ENCODE measurements at regions not wholly inside any gene's neighbourhood (a gene's known extent, or its start where the extent isn't known, plus 50 kb on each side); places are given as distances from the start of the nearest gene placed in this dataset.

- DNase-seq: no peak
These were observed 123.8 kb upstream of the TJP1 start for GRCh38 chr15:29945943-29946596.

GRCh38 chr15:29944925-29945324 lies 122.7 kb upstream of the TJP1 start:
- no peak for DNase-seq

DNA sequence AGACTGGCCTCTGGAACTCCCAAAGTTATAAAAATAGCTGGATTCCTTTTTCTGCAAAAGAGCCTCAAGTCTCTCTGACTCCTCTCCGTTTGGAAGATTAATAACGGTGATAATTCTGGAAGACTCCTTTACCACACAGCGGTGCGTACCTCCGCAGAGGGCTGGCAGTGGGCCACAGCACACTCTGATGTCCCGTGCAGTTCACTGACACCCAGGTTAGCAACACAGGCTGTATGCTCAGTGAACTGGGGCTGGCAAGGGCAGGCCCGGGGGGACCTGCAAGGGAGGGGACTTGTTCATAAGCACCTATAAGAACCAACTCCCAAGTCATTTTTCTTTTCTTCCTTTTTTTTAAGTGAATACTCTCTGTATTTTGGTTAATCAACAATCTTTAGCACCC lies 120.3 kb upstream of the TJP1 start:
- DNase-seq: no peak

DNA sequence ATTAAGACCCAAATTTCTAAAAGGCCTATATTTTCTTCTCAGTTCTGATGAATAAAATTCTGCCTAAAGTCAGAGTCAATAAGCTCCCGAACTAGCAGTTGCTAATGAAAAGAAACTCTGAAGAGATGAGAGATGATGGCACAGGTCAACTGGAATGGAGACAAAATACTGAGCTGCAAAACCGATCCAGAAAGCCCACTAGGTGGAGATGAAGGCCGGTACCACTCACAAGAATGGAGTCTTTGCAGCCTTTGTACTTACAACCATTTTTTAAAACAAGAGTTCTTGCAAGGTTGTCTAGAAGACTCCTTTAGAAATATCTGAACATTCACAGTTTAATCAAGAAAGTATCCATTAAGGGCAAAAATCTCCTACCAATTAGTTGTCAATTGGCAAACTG lies 119.9 kb upstream of the TJP1 start:
- no peak for DNase-seq

DNA sequence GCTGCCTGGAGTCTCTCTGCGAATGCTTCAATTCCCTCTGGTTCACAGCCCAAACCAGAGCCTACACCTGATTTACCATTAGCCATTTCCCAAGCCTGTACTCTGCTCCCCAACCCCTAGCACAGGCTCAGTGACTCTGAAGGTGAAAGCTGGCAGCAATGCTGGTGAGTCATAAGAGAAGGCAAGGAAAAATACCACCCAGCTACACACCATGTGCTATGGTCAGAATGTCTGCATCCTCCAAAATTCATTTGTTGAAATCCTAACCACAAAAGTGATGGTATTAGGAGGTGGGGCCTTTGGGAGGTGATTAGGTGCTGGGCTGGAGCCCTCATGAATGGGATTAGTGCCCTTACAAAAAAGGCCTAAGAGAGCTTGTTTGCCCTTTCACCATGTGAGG lies 117.1 kb upstream of the TJP1 start:
- no peak for DNase-seq

GRCh38 chr15:29938361-29939335 lies 116.4 kb upstream of the TJP1 start:
- DNase-seq: no peak

GRCh38 chr15:29937956-29938355 lies 115.7 kb upstream of the TJP1 start:
- DNase-seq: no peak

GRCh38 chr15:29936353-29937049 lies 114.2 kb upstream of the TJP1 start:
- no peak for DNase-seq

DNA sequence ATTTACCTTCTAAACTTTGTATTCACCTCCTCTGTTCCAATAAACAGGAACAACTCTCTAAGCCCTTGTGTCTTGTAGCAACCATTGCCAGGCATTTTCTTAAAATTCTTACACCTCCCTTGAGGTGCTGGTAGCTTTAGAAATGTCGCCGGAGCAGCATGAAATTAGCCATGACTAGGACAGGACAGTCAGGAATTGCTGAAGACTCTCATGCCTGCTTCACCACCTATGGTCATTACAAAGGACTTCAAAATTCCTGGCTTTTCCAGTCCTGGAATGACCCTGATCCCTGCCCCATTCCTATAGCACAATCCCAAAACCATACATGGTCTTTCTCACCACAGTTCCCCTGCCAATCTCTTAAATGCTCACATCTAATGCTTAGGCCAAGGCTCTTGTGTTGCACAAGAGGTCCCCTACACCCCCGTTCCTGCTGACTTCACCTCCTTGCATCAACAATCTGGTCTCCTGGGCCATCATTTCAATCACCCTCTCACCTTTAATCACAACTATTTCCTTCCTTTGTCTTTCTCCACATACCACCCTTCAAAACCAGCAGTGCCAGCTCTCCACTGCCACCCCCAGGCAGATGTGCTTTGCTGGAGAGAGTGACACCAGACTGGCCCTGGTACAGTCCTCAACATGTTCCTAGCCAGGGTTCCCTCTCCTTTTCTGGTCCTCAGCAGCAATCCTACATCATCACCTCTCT lies 113.2 kb upstream of the TJP1 start:
- DNase-seq: no peak

GRCh38 chr15:29934251-29934650 lies 112.0 kb upstream of the TJP1 start:
- no peak for DNase-seq

DNA sequence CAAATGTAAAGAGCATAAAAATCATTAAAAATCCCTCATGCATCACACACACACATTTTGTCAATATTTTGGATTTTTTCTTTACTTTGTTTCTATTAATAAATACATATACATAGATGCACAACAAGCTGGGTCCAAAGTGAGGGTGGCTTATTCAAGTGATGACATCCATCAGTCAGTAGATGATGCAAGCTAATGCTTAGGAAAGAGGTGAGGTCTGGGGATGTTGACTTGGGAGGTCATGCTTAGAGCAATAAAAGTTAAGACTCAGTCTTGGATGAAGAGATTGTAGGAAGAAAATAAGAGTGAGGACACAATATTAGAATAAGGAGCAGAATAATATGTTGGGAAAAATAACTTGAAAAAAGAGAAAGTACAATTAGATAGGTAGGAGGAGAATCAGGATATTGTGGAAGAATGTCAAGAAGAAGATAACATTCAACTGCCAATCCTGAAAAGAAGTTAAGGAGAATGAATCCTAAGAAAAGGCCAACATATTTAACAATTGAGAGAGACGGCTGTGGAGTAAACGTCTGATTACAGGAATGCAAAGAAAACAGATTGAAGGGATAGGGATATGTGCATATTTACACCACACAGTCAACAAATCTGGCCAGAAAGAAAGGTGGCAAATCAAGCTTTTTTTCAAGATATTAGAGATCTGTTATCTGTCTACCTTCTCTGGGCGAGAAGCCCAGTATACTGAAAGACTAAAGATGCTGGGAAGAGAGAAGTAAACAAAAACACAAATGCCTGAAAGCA lies 111.0 kb upstream of the TJP1 start:
- DNase-seq: no peak

DNA sequence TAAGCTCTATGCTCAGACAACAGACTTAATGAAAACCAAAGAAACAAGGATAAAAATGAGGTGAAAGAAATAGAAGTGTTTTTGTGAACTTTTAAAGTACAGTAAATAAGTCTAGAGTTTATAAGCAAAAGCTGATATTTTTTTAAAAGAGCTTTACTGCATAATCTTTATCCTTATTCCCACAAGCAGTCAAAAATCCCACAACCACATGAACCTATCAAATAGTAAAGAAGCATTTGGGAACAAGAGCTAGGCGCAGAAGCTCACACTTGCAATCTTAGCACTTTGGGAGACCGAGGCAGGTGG lies 103.8 kb upstream of the TJP1 start:
- DNase-seq: no peak

- peak; percentile 7 to 28 for DNase-seq
These were observed 103.2 kb upstream of the TJP1 start for GRCh38 chr15:29925227-29926082.

DNA sequence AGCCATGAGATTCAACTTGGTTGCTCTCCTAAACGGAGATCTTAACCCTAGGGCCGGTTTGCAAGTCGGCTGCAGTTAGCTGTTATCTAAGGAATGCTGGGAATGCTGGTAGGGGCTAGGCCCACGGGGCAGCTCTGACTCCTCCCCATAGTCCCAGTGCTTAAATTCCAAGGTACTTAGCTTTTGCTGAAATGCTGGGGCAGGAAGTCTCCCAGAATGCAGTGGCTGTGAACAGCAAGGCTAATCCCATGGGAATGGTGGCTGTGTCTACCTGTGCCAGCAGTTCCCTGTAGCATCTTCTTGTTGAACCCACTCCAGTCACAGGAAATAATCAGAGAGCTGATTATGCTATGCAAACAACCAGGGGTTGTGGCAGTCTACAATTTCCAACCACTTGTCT lies 102.5 kb upstream of the TJP1 start:
- no peak for DNase-seq

- no peak for DNase-seq
These were observed 99.9 kb upstream of the TJP1 start for GRCh38 chr15:29922191-29922590.

DNA sequence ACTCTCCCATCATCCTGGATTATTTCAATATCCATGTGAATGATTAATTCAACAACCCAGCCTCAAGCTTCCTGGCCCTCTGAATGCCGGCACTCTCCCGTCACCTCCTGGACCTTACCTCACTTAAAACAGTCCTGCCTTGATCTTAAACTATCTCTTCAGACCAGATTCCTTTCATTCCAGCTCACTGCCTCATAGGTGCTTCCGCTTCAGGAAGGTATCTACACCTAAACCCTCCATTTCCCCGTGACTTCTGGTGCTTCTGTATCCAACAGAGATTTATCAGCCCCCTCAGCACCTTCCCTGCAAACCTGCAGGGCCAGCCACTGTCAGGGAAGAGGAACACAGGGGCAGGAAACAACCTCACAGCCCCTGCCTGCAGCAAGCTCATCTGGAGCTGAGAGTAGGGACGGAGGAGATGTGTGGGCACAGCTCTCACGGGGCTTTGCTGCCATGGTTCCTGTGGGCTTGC lies 98.9 kb upstream of the TJP1 start:
- DNase-seq: no peak

DNA sequence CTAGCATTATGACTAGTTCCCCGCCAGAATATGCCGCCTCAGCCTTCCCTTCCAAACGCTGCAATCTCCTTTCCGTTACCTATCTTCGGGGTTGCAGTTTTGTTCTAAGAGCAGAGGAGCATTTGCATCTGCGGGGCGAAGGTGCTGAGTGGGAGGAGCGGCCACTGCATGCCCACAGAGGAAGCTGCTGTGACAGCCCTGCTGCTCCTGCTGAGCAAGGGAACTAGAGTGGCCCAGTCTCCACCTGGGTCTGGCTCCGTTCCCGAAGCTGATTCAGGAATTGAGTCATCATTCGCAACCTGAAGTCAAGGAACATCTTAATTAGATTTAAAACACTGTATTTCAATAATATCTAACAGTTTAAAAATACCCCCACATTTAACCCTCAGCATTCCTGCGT lies 98.2 kb upstream of the TJP1 start:
- no peak for DNase-seq

DNA sequence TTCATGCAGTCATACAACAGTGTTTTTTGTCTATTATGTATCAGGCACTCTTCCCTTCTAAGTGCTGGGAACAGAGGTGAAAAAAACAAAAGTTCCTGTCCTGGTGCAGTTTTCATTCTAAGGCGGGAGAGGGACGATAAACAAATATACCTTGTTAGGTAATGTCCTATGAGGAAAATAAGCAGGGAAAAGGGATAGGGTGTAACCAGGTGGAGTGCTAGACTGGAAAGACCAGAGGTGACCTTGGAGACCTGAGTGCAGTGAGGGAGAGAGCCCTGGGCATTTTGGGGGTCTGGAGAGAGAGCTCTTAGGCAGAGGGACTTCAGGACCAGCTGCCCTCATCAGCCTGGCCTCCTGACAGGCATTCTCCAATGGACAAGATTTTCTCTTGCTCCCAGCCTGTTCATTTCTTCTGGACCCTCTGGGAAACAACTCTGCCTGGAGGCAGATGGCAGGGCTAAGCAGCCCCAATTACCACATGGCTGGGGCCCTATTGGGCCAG lies 97.2 kb upstream of the TJP1 start:
- no peak for DNase-seq

DNA sequence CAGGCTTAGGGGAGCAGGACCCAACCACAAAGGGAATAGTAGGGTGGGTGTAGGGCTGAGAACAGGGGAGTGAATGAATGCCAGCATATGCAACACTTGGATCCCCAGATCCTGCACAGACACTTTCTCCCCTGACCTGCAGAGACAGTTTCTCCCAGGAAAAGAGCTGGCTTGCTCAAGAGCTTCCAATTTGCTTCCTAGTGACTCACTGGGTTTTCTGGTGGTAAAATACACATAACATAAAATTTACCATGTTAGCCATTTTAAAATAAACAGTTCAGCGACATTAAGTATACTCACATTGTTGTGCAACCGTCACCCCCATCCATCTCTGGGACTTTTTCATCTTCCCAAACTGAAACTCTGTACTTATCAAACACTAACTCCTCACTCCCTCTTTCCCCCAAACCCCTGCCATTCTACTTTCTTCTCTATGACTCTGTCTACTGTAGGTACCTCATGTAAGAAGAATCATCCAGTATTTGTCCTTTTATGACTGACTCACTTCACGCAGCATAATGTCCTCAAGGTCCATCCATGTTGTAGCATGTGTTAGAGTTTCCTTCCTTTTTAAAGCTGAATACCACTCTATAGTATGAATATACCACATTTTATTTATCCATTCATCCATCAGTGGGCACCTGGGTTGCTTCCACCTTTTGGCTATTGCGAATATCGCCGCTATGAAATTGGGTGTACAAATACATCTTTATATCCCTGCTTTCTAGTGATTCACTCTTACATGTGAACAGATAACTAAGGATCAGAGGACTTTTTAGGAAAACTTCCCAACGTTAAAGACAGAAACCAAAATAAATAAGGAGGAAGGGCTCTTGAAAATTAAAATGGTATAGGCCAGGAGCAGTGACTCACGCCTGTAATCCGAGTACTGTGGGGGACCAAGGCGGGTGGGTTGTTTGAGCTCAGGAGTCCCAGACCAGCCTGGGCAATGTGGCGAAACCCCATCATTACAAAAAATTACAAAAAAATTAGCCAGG lies 95.6 kb upstream of the TJP1 start:
- no peak for DNase-seq

DNA sequence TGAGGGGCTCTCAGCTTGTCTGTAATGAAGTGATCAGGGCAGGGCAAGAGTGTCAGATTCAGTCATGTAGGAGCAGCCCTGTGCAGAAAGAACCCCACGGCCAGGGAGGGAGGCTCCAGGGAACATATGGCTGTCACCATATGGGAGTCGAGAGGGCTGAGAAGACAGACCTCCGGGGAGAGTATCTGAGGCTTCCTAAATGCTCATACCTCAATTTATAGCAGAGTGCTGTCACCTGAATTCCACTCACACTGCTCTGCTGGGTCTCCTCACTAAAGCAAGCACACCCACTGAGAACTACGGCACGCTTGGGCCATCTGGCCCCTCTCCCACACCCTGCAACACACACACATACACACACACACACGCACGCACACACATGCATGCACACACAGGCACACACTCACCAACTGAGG lies 92.3 kb upstream of the TJP1 start:
- DNase-seq: no peak
